ENCODE measurements at regions not wholly inside any gene's neighbourhood (a gene's known extent, or its start where the extent isn't known, plus 50 kb on each side); places are given as distances from the start of the nearest gene placed in this dataset.

- 82% methylated on average over 3 of the region's 5 CpGs for WGBS (ENCODE audit: insufficient coverage)
- Histone ChIP-seq H3K4me3 (ENCODE audit: low read length) (no peak overlapping the region), H3K27me3 (ENCODE audit: control insufficient read depth, insufficient read depth, low read length) (peaks cover 5% of the 10 kb centered on the region), H3K27ac (ENCODE audit: low read length) (no peak overlapping the region), H3K9me3 (ENCODE audit: control insufficient read depth, insufficient read depth, low read length) (no peaks in the 10 kb centered on the region), H3K36me3 (ENCODE audit: control insufficient read depth, insufficient read depth, low read length) (no peaks in the 10 kb centered on the region), H3K4me1 (ENCODE audit: control insufficient read depth, insufficient read depth, low read length) (no peaks in the 10 kb centered on the region)
- no peak overlapping the region for H3K4me3 Mint-ChIP-seq
- no peaks in the 10 kb centered on the region for H3K9me3 Mint-ChIP-seq
- TF ChIP-seq CTCF (IDR thresholded peaks at IDR 0.05): no peak
- intact Hi-C loops (cut with micrococcal nuclease): no loop called here
- peaks cover 37 to 70% of the 10 kb centered on the region in 2 donors for H3K27me3 Mint-ChIP-seq (ENCODE audit: low read depth in 2 of 2)
- no peaks in the 10 kb centered on the region for H3K36me3 Mint-ChIP-seq
- DNase-seq (no peak), ATAC-seq (no peak)
- no peak overlapping the region for H3K27ac Mint-ChIP-seq
- H3K4me1 Mint-ChIP-seq: no peaks in the 10 kb centered on the region
Observed at GRCh38 chr14:61218157-61218556, 63.0 kb downstream of the TMEM30B start.

- DNase-seq (no peak), ATAC-seq (no peak)
- TF ChIP-seq CTCF (IDR thresholded peaks at IDR 0.05): no peak
- Histone ChIP-seq H3K9me3 (ENCODE audit: control insufficient read depth, insufficient read depth, low read length) (no peaks in the 10 kb centered on the region), H3K27ac (ENCODE audit: low read length) (no peak overlapping the region), H3K36me3 (ENCODE audit: control insufficient read depth, insufficient read depth, low read length) (no peaks in the 10 kb centered on the region), H3K4me1 (ENCODE audit: control insufficient read depth, insufficient read depth, low read length) (no peaks in the 10 kb centered on the region), H3K27me3 (ENCODE audit: control insufficient read depth, insufficient read depth, low read length) (peaks cover 5% of the 10 kb centered on the region), H3K4me3 (ENCODE audit: low read length) (no peak overlapping the region)
- no peak overlapping the region for H3K4me3 Mint-ChIP-seq
- H3K4me1 Mint-ChIP-seq: no peaks in the 10 kb centered on the region
- H3K27me3 Mint-ChIP-seq (ENCODE audit: low read depth in 2 of 2): peaks cover 33 to 70% of the 10 kb centered on the region in 2 donors
- no peaks in the 10 kb centered on the region for H3K36me3 Mint-ChIP-seq
- H3K9me3 Mint-ChIP-seq: no peaks in the 10 kb centered on the region
- H3K27ac Mint-ChIP-seq: no peak overlapping the region
- intact Hi-C loops (cut with micrococcal nuclease): no loop called here
- WGBS (ENCODE audit: insufficient coverage): 94% methylated on average over 2 of the region's 2 CpGs
Observed at GRCh38 chr14:61217516-61217915, 63.6 kb downstream of the TMEM30B start.

GRCh38 chr14:61215222-61216020, 65.7 kb downstream of the TMEM30B start:
- H3K4me3 ChIP-seq (ENCODE audit: low read length): no peak overlapping the region
- H3K36me3 ChIP-seq (ENCODE audit: control insufficient read depth, insufficient read depth, low read length): no peaks in the 10 kb centered on the region
- DNase-seq (no peak), ATAC-seq (no peak)
- H3K27ac ChIP-seq (ENCODE audit: low read length): no peak overlapping the region
- Mint-ChIP-seq H3K9me3 (no peaks in the 10 kb centered on the region), H3K4me1 (no peaks in the 10 kb centered on the region), H3K36me3 (no peaks in the 10 kb centered on the region), H3K4me3 (no peak overlapping the region), H3K27me3 (ENCODE audit: low read depth in 2 of 2) (peaks cover 24 to 62% of the 10 kb centered on the region in 2 donors), H3K27ac (no peak overlapping the region)
- intact Hi-C loops (cut with micrococcal nuclease): no loop called here
- 87% methylated on average over 4 of the region's 5 CpGs for WGBS (ENCODE audit: insufficient coverage)
- H3K27me3 ChIP-seq (ENCODE audit: control insufficient read depth, insufficient read depth, low read length): peaks cover 5% of the 10 kb centered on the region
- no peaks in the 10 kb centered on the region for H3K9me3 ChIP-seq (ENCODE audit: control insufficient read depth, insufficient read depth, low read length)
- no peaks in the 10 kb centered on the region for H3K4me1 ChIP-seq (ENCODE audit: control insufficient read depth, insufficient read depth, low read length)
- no peak for TF ChIP-seq CTCF (IDR thresholded peaks at IDR 0.05)

- peaks cover 2% of the 10 kb centered on the region for H3K27me3 ChIP-seq (ENCODE audit: control insufficient read depth, insufficient read depth, low read length)
- H3K9me3 ChIP-seq (ENCODE audit: control insufficient read depth, insufficient read depth, low read length): no peaks in the 10 kb centered on the region
- no peaks in the 10 kb centered on the region for H3K4me1 ChIP-seq (ENCODE audit: control insufficient read depth, insufficient read depth, low read length)
- no peak overlapping the region for H3K4me3 ChIP-seq (ENCODE audit: low read length)
- no peak overlapping the region for H3K27ac ChIP-seq (ENCODE audit: low read length)
- intact Hi-C loops (cut with micrococcal nuclease): no loop called here
- H3K27me3 Mint-ChIP-seq (ENCODE audit: low read depth in 2 of 2): peaks cover 20 to 47% of the 10 kb centered on the region in 2 donors
- no peaks in the 10 kb centered on the region for H3K4me1 Mint-ChIP-seq
- DNase-seq: no peak
- H3K36me3 ChIP-seq (ENCODE audit: control insufficient read depth, insufficient read depth, low read length): no peaks in the 10 kb centered on the region
- H3K4me3 Mint-ChIP-seq: no peak overlapping the region
- WGBS (ENCODE audit: insufficient coverage): 87% methylated on average over 4 of the region's 4 CpGs
- no peak for ATAC-seq
- H3K27ac Mint-ChIP-seq: no peak overlapping the region
- H3K9me3 Mint-ChIP-seq: no peaks in the 10 kb centered on the region
- no peaks in the 10 kb centered on the region for H3K36me3 Mint-ChIP-seq
- no peak for TF ChIP-seq CTCF (IDR thresholded peaks at IDR 0.05)
Observed at GRCh38 chr14:61213920-61214319, 67.2 kb downstream of the TMEM30B start.
